H1 (cell line): ENCODE measurements at regions not wholly inside any gene's neighbourhood (a gene's known extent, or its start where the extent isn't known, plus 50 kb on each side); places are given as distances from the start of the nearest gene placed in this dataset.

ENCODE experiments used
- CTCF ChIA-PET: fragments of 300-600 bp; sonication (Branson Sonifier 250); formaldehyde crosslinking; loops from one replicate; lab custom pipeline; 2021; ENCODE audit not compliant: partially characterized antibody; lab: Charles Lee
- POLR2A ChIA-PET: fragments of 300-600 bp; sonication (Branson Sonifier 250); formaldehyde crosslinking; loops from one replicate; lab custom pipeline; 2021; ENCODE audit warnings: inconsistent platforms; ENCODE audit not compliant: partially characterized antibody; lab: Charles Lee
- DNase-seq, 2 experiments: peaks; one replicate each; pipeline versions ENCODE4 v3.0.0 to v3.0.0-alpha.2; 2010 to 2022; ENCODE audit warnings: low spot score in 2 of 2, low read depth in 1 of 2, mixed read lengths in 1 of 2
- FAIRE-seq: peaks from 2 replicates; lab custom pipeline; 2011; peaks lifted over from hg19 to GRCh38; lab: Jason Lieb, UNC
- H2AFZ ChIP-seq: 2 replicates; pipeline ENCODE4 v1.8.1; 2012; ENCODE audit warnings: low read length, inconsistent platforms
- H2AK5ac ChIP-seq: 2 replicates; pipeline ENCODE4 v1.6.1; 2013; ENCODE audit warnings: low read depth, low read length
- H2BK120ac ChIP-seq: replicated peaks from 2 replicates; pipeline ENCODE3; 2013; ENCODE audit warnings: low read depth, low read length, inconsistent platforms
- H2BK12ac ChIP-seq: 2 replicates; pipeline ENCODE4 v1.6.1; 2013; ENCODE audit warnings: low read depth, low read length
- H2BK15ac ChIP-seq: 2 replicates; pipeline ENCODE4 v1.6.1; 2013; ENCODE audit warnings: low read length
- H2BK20ac ChIP-seq: 2 replicates; pipeline ENCODE4 v1.6.1; 2013; ENCODE audit warnings: low read length
- H2BK5ac ChIP-seq: 2 replicates; pipeline ENCODE4 v1.6.1; 2013; ENCODE audit warnings: low read depth, low read length
- H3K14ac ChIP-seq: 2 replicates; pipeline ENCODE4 v1.6.1; 2013; ENCODE audit warnings: inconsistent platforms; ENCODE audit not compliant: insufficient read length
- H3K18ac ChIP-seq: 2 replicates; pipeline ENCODE4 v1.6.1; 2013; ENCODE audit warnings: low read length; ENCODE audit errors: extremely low read depth
- H3K23ac ChIP-seq: 2 replicates; pipeline ENCODE4 v1.6.1; 2013; ENCODE audit warnings: inconsistent platforms; ENCODE audit not compliant: insufficient read length
- H3K23me2 ChIP-seq: 2 replicates; pipeline ENCODE4 v1.6.1; 2013; ENCODE audit warnings: low read depth, low read length
- H3K27ac ChIP-seq: 2 replicates; pipeline ENCODE4 v1.6.1; 2011; ENCODE audit warnings: low read depth, low read length, inconsistent platforms
- H3K27me3 ChIP-seq, 4 experiments: replicated peaks in 1 of 4; 1 replicate in 1 of 4; 2 replicates in 3 of 4; pipeline versions ENCODE4 v1.6.1 to v1.8.1; 2011 to 2013; ENCODE audit warnings: low read length in 3 of 4, mild to moderate bottlenecking in 3 of 4, inconsistent platforms in 2 of 4, mixed read lengths in 2 of 4, moderate library complexity in 1 of 4; ENCODE audit not compliant: control insufficient read depth in 3 of 4, insufficient read depth in 3 of 4; ENCODE audit errors: extremely low read depth in 1 of 4
- H3K36me3 ChIP-seq, 4 experiments: 2 replicates each; pipeline versions ENCODE4 v1.6.1 to v1.8.1; 2011 to 2013; ENCODE audit warnings: mild to moderate bottlenecking in 4 of 4, low read length in 3 of 4, moderate library complexity in 2 of 4, control low read depth in 1 of 4, inconsistent platforms in 1 of 4; ENCODE audit not compliant: insufficient read depth in 4 of 4, control insufficient read depth in 2 of 4
- H3K4ac ChIP-seq: replicated peaks from 2 replicates; pipeline ENCODE3; 2013; ENCODE audit warnings: low read length, low read depth, mixed read lengths, inconsistent platforms; ENCODE audit not compliant: insufficient read length
- H3K4me1 ChIP-seq, 4 experiments: replicated peaks in 1 of 4; 1 replicate in 1 of 4; 2 replicates in 3 of 4; pipeline versions ENCODE4 v1.6.1 to v1.8.1; 2011 to 2013; ENCODE audit warnings: low read length in 3 of 4, inconsistent platforms in 2 of 4, mixed read lengths in 1 of 4; ENCODE audit not compliant: insufficient read depth in 4 of 4, control insufficient read depth in 3 of 4
- H3K4me2 ChIP-seq, 2 experiments: 2 replicates each; pipeline versions ENCODE4 v1.6.1 to v1.8.1; 2011 to 2013; ENCODE audit warnings: low read depth in 2 of 2, low read length in 2 of 2, control low read depth in 1 of 2, inconsistent platforms in 1 of 2, mild to moderate bottlenecking in 1 of 2; ENCODE audit not compliant: insufficient read depth in 1 of 2
- H3K4me3 ChIP-seq, 4 experiments: fragments of 200-600, 300-600 bp in 1 of 4; sonication (generic), shearing (Covaris generic), sonication (Bioruptor Twin) in 1 of 4; 2 replicates each; pipeline versions ENCODE4 v1.5.1 to v1.8.1; 2011 to 2016; ENCODE audit warnings: low read length in 4 of 4, low read depth in 3 of 4, control low read depth in 2 of 4, inconsistent platforms in 2 of 4, mild to moderate bottlenecking in 2 of 4, mixed read lengths in 1 of 4, moderate library complexity in 1 of 4; ENCODE audit not compliant: insufficient read depth in 2 of 4; ENCODE audit errors: extremely low read depth in 1 of 4
- H3K56ac ChIP-seq: replicated peaks from 2 replicates; pipeline ENCODE3; 2013; ENCODE audit warnings: low read depth, mild to moderate bottlenecking, mixed read lengths, low read length, inconsistent platforms; ENCODE audit not compliant: insufficient read length
- H3K79me1 ChIP-seq: 2 replicates; pipeline ENCODE4 v1.6.1; 2013; ENCODE audit warnings: low read depth, low read length, control low read depth
- H3K79me2 ChIP-seq, 2 experiments: 2 replicates each; pipeline versions ENCODE4 v1.6.1 to v1.8.1; 2012 to 2013; ENCODE audit warnings: low read length in 2 of 2, mild to moderate bottlenecking in 2 of 2, inconsistent platforms in 1 of 2; ENCODE audit not compliant: insufficient read depth in 2 of 2, control insufficient read depth in 1 of 2
- H3K9ac ChIP-seq, 4 experiments: replicated peaks in 1 of 4; 1 replicate in 1 of 4; 2 replicates in 3 of 4; pipeline versions ENCODE4 v1.6.1 to v1.8.1; 2011 to 2013; ENCODE audit warnings: low read depth in 3 of 4, low read length in 3 of 4, control low read depth in 2 of 4, mild to moderate bottlenecking in 2 of 4, moderate library complexity in 2 of 4, inconsistent platforms in 1 of 4; ENCODE audit errors: extremely low read depth in 1 of 4
- H3K9me3 ChIP-seq, 2 experiments: 2 replicates each; pipeline versions ENCODE4 v1.6.1 to v1.8.1; 2012 to 2013; ENCODE audit warnings: mild to moderate bottlenecking in 2 of 2, moderate library complexity in 2 of 2, control low read depth in 1 of 2, inconsistent platforms in 1 of 2, low read depth in 1 of 2, low read length in 1 of 2, mixed read lengths in 1 of 2; ENCODE audit not compliant: insufficient read depth in 2 of 2
- H4K20me1 ChIP-seq, 2 experiments: replicated peaks in 1 of 2; 2 replicates each; pipeline versions ENCODE3 to v1.8.1; 2011 to 2013; ENCODE audit warnings: inconsistent platforms in 2 of 2, low read length in 2 of 2, mild to moderate bottlenecking in 1 of 2; ENCODE audit not compliant: insufficient read depth in 2 of 2, control insufficient read depth in 1 of 2
- H4K5ac ChIP-seq: 2 replicates; pipeline ENCODE4 v1.6.1; 2013; ENCODE audit warnings: low read length, low read depth, mixed read lengths, inconsistent platforms; ENCODE audit not compliant: insufficient read length
- H4K8ac ChIP-seq: 2 replicates; pipeline ENCODE4 v1.8.0; 2013; ENCODE audit warnings: mild to moderate bottlenecking, moderate library complexity, low read length, inconsistent platforms; ENCODE audit not compliant: insufficient read depth; ENCODE audit errors: extremely low read depth
- H4K91ac ChIP-seq: replicated peaks from 2 replicates; pipeline ENCODE3; 2013; ENCODE audit warnings: low read length, mixed read lengths, inconsistent platforms; ENCODE audit not compliant: insufficient read length
- CEBPB ChIP-seq: IDR thresholded peaks from 2 replicates; pipeline ENCODE4 v1.6.1; 2012; ENCODE audit warnings: low read depth, low read length
- CTCF ChIP-seq, 3 experiments: IDR thresholded peaks; 1 replicate in 2 of 3; 2 replicates in 1 of 3; pipeline versions ENCODE4 v1.5.1 to v1.6.1; 2011; ENCODE audit warnings: low read length in 3 of 3, mild to moderate bottlenecking in 3 of 3, inconsistent platforms in 2 of 3, low read depth in 1 of 3, moderate library complexity in 1 of 3; ENCODE audit not compliant: insufficient read depth in 1 of 3; ENCODE audit errors: control extremely low read depth in 1 of 3
- GTF2F1 ChIP-seq: IDR thresholded peaks from 2 replicates; pipeline ENCODE4 v1.6.1; 2012; ENCODE audit warnings: low read depth, low read length, improper control_type of control experiment, borderline replicate concordance
- MAX ChIP-seq: IDR thresholded peaks from 2 replicates; pipeline ENCODE4 v1.6.1; 2012; ENCODE audit warnings: inconsistent platforms
- POLR2A ChIP-seq, 2 experiments: IDR thresholded peaks; 1 replicate in 1 of 2; 2 replicates in 1 of 2; pipeline ENCODE4 v1.6.1; 2011; ENCODE audit warnings: low read depth in 2 of 2, low read length in 2 of 2, mild to moderate bottlenecking in 2 of 2; ENCODE audit errors: control extremely low read depth in 1 of 2
- RAD21 ChIP-seq, 2 experiments: IDR thresholded peaks in 1 of 2; conservative IDR thresholded peaks in 1 of 2; 2 replicates each; pipeline ENCODE4 v1.6.1; 2011; ENCODE audit warnings: low read depth in 2 of 2, low read length in 2 of 2, improper control_type of control experiment in 1 of 2, inconsistent platforms in 1 of 2, mild to moderate bottlenecking in 1 of 2, moderate library complexity in 1 of 2
- SAP30 ChIP-seq: fragments of 300-600 bp; sonication (generic); IDR thresholded peaks from 2 replicates; pipeline ENCODE4 v1.7.1; 2012; ENCODE audit warnings: low read length, moderate library complexity, mild to moderate bottlenecking, inconsistent platforms; ENCODE audit not compliant: insufficient read depth, insufficient replicate concordance
- SIRT6 ChIP-seq: IDR thresholded peaks from one replicate; pipeline ENCODE4 v1.7.1; 2012; ENCODE audit warnings: low read length, inconsistent platforms
- TAF7 ChIP-seq: optimal IDR thresholded peaks from 2 replicates; pipeline ENCODE3; 2011; ENCODE audit warnings: low read depth, mild to moderate bottlenecking, inconsistent platforms, low read length, moderate library complexity, borderline replicate concordance
- YY1 ChIP-seq: IDR thresholded peaks from 2 replicates; pipeline ENCODE4 v1.6.1; 2011; ENCODE audit warnings: low read depth, mild to moderate bottlenecking, low read length
- WGBS, 2 experiments: shearing (Covaris generic) in 1 of 2; methylation state at CpG; one replicate each; pipeline versions ENCODE4 v1.1.6 to v1.1.7; 2013 to 2015; ENCODE audit warnings: low lambda C conversion rate in 2 of 2, mixed read lengths in 2 of 2, inconsistent platforms in 1 of 2, low coverage in 1 of 2, missing lambda C conversion rate in 1 of 2; ENCODE audit not compliant: insufficient replicate concordance in 2 of 2, insufficient coverage in 1 of 2, insufficient read length in 1 of 2; ENCODE audit errors: extremely low coverage in 1 of 2, missing lambda C conversion rate in 1 of 2; 5-methylcytosine and 5-hydroxymethylcytosine counted together
- TF ChIP-seq, protein P1 (sequence below): IDR thresholded peaks from 2 replicates; pipeline ENCODE4 v1.6.1; 2011; ENCODE audit warnings: low read depth, mild to moderate bottlenecking, low read length; ENCODE audit not compliant: insufficient read depth

GRCh38 chr9:111095441-111095840 is 57.2 kb upstream of the LPAR1 start:
- CTCF ChIA-PET, result interaction anchor here (1.0 kb wide), 1 partner anchor 23 kb away, joined by 3 read pairs; no protein-coding TSS in a partner anchor
- H3K4me3 ChIP-seq, result no peak overlapping the region
- H2BK20ac ChIP-seq, result 0 out of 2 replicates have a peak overlapping the region, but pooled peaks have one; percentile 80
- H3K23ac ChIP-seq, result no peak overlapping the region
- no peak overlapping the region for H4K5ac ChIP-seq
- H3K4me2 ChIP-seq, result no peak overlapping the region
- H4K8ac ChIP-seq, result no peak overlapping the region
- no peak overlapping the region for H3K9ac ChIP-seq
- POLR2A ChIA-PET, result no interaction called here
- H2AK5ac ChIP-seq, result no peak overlapping the region
- H2AFZ ChIP-seq, result no peak overlapping the region
- no peak for DNase-seq
- H3K14ac ChIP-seq, result no peak overlapping the region
- peaks cover 3 to 15% (median 9%) of the 10 kb centered on the region in 4 experiments; a peak in 5 of 7 replicates for H3K4me1 ChIP-seq
- H3K9me3 ChIP-seq, result no peaks in the 10 kb centered on the region
- H2BK5ac ChIP-seq, result no peak overlapping the region; the same call in 1 of the 2 replicates
- no peaks in the 10 kb centered on the region for H4K20me1 ChIP-seq
- no peaks in the 10 kb centered on the region for H3K23me2 ChIP-seq
- no peaks in the 10 kb centered on the region for H3K27me3 ChIP-seq
- peak overlapping the region; percentile 54 for H3K4ac ChIP-seq
- FAIRE-seq, result no peak
- no peak overlapping the region for H4K91ac ChIP-seq
- WGBS, 2 experiments, result 91% methylated on average over 4 of the region's 4 CpGs; no CpG with 5 or more reads in 1 of the 2 experiments
- no peaks in the 10 kb centered on the region for H3K79me2 ChIP-seq
- H2BK120ac ChIP-seq, result peak overlapping the region; percentile 95
- H3K79me1 ChIP-seq, result no peaks in the 10 kb centered on the region
- peak overlapping the region; percentile 68; the same call in 1 of the 2 replicates for H2BK12ac ChIP-seq
- no peak overlapping the region for H3K27ac ChIP-seq
- H3K36me3 ChIP-seq, result no peaks in the 10 kb centered on the region
- no peak overlapping the region for H2BK15ac ChIP-seq
- peak overlapping the region; percentile 78 for H3K18ac ChIP-seq
- no peak overlapping the region for H3K56ac ChIP-seq
- TF ChIP-seq CTCF (IDR thresholded peaks at IDR 0.05; ENCODE audit: control extremely low read depth in 1 of 3, insufficient read depth in 1 of 3, low read depth in 1 of 3, low read length in 3 of 3) (no peak), SAP30 (no peak), MAX (no peak), POLR2A (IDR thresholded peaks at IDR 0.05; ENCODE audit: control extremely low read depth in 1 of 2, low read depth in 2 of 2, low read length in 2 of 2) (no peak), TAF7 (no peak), CEBPB (no peak), RAD21 (IDR thresholded peaks at IDR 0.05 in 1 of 2, conservative IDR thresholded peaks at IDR 0.05 in 1 of 2; ENCODE audit: low read depth in 2 of 2, low read length in 2 of 2) (no peak), SIRT6 (no peak), GTF2F1 (no peak), YY1 (no peak)
- TF ChIP-seq, protein P1, sequence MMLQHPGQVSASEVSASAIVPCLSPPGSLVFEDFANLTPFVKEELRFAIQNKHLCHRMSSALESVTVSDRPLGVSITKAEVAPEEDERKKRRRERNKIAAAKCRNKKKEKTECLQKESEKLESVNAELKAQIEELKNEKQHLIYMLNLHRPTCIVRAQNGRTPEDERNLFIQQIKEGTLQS, result no peak
